ENCODE measurements at regions not wholly inside any gene's neighbourhood (a gene's known extent, or its start where the extent isn't known, plus 50 kb on each side); places are given as distances from the start of the nearest gene placed in this dataset.

- Histone ChIP-seq H3K4me3 (no peak overlapping the region), H4K20me1 (ENCODE audit: insufficient read depth, poor library complexity, severe bottlenecking) (no peaks in the 10 kb centered on the region), H3K4me1 (ENCODE audit: insufficient read depth) (no peaks in the 10 kb centered on the region), H3K9me2 (replicated peaks; ENCODE audit: insufficient read depth) (no peaks in the 10 kb centered on the region), H3K79me2 (no peaks in the 10 kb centered on the region), H2AFZ (no peak overlapping the region), H3K4me2 (no peak overlapping the region), H3K27ac (no peak overlapping the region), H3K36me3 (replicated peaks; ENCODE audit: insufficient read depth, low read depth) (no peaks in the 10 kb centered on the region), H3K9me3 (ENCODE audit: low read depth) (no peaks in the 10 kb centered on the region), H3K27me3 (peaks cover 5% of the 10 kb centered on the region)
- no peak for DNase-seq (ENCODE audit: low spot score)
- no peak for TF ChIP-seq EZH2 (IDR thresholded peaks at IDR 0.05; ENCODE audit: borderline replicate concordance)
- TF ChIP-seq EZH2phosphoT487 (IDR thresholded peaks at IDR 0.05; ENCODE audit: low read depth, severe bottlenecking, unreplicated experiment), result no peak
- TF ChIP-seq, protein P1, sequence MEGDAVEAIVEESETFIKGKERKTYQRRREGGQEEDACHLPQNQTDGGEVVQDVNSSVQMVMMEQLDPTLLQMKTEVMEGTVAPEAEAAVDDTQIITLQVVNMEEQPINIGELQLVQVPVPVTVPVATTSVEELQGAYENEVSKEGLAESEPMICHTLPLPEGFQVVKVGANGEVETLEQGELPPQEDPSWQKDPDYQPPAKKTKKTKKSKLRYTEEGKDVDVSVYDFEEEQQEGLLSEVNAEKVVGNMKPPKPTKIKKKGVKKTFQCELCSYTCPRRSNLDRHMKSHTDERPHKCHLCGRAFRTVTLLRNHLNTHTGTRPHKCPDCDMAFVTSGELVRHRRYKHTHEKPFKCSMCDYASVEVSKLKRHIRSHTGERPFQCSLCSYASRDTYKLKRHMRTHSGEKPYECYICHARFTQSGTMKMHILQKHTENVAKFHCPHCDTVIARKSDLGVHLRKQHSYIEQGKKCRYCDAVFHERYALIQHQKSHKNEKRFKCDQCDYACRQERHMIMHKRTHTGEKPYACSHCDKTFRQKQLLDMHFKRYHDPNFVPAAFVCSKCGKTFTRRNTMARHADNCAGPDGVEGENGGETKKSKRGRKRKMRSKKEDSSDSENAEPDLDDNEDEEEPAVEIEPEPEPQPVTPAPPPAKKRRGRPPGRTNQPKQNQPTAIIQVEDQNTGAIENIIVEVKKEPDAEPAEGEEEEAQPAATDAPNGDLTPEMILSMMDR (IDR thresholded peaks at IDR 0.05; ENCODE audit: poor library complexity), result no peak
- 83% methylated on average over 1 of the region's 1 CpG for whole genome bisulfite sequencing (ENCODE audit: low lambda C conversion rate, missing lambda C conversion rate)
These were observed 433.9 kb upstream of the DAB1 start for GRCh38 chr1:57857809-57858208.

- Histone ChIP-seq H3K9me2 (replicated peaks; ENCODE audit: insufficient read depth) (no peaks in the 10 kb centered on the region), H3K4me1 (ENCODE audit: insufficient read depth) (peaks cover 4% of the 10 kb centered on the region), H3K27ac (no peak overlapping the region), H2AFZ (no peak overlapping the region), H3K27me3 (no peaks in the 10 kb centered on the region), H3K4me2 (no peak overlapping the region), H3K79me2 (no peaks in the 10 kb centered on the region), H3K4me3 (no peak overlapping the region), H3K36me3 (replicated peaks; ENCODE audit: insufficient read depth, low read depth) (no peaks in the 10 kb centered on the region), H4K20me1 (ENCODE audit: insufficient read depth, poor library complexity, severe bottlenecking) (no peaks in the 10 kb centered on the region), H3K9me3 (ENCODE audit: low read depth) (no peaks in the 10 kb centered on the region)
- TF ChIP-seq EZH2 (IDR thresholded peaks at IDR 0.05; ENCODE audit: borderline replicate concordance), result no peak
- no peak for TF ChIP-seq EZH2phosphoT487 (IDR thresholded peaks at IDR 0.05; ENCODE audit: low read depth, severe bottlenecking, unreplicated experiment)
- TF ChIP-seq, protein P1 (IDR thresholded peaks at IDR 0.05; ENCODE audit: poor library complexity), result no peak
- WGBS (ENCODE audit: low lambda C conversion rate, missing lambda C conversion rate), result 53% methylated on average over 3 of the region's 3 CpGs
- DNase-seq (ENCODE audit: low spot score), result peak; percentile 11
These were observed 430.6 kb upstream of the DAB1 start for GRCh38 chr1:57854436-57854835.

DNA sequence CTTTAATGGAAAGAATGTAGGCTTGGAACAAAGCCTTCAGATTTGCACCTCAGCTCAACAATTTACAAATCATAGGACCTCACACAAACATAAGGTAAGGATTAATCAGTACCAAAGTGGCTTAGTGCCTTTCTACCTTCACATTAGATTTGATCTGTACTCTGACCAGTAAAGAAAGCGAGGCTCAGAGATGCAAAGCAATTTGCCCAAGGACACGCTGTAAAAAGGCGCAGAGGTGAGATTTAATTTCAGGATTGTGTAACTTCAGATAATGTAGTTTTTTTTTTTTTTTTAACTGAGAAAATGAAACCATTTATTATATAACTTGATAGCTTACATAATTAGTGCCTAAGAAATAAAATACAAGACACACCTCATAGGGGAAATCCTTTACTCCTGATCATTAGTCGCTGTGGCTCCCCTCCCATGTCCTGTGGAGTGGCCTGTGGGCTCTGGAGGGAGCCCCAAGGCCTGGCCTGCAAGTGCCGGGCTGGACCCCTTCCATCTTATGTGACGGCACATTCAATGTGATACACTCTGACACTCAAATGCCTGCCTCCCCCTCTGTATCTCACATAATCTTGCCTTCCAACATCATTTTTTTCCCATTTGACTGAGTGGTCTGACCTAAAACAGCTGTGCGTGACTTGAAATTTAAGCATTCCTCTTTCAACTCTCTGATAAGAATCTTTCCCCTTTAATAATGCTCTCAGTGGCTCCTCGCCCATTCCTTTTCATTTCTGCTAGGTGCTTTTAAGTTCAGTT, 426.5 kb upstream of the DAB1 start:
- Histone ChIP-seq H3K4me3 (no peak overlapping the region), H3K9me3 (ENCODE audit: low read depth) (no peaks in the 10 kb centered on the region), H2AFZ (no peak overlapping the region), H3K9me2 (replicated peaks; ENCODE audit: insufficient read depth) (no peaks in the 10 kb centered on the region), H3K27ac (no peak overlapping the region), H3K79me2 (no peaks in the 10 kb centered on the region), H3K36me3 (replicated peaks; ENCODE audit: insufficient read depth, low read depth) (no peaks in the 10 kb centered on the region), H4K20me1 (ENCODE audit: insufficient read depth, poor library complexity, severe bottlenecking) (no peaks in the 10 kb centered on the region), H3K4me1 (ENCODE audit: insufficient read depth) (peaks cover 4% of the 10 kb centered on the region), H3K4me2 (no peak overlapping the region), H3K27me3 (no peaks in the 10 kb centered on the region)
- DNase-seq (ENCODE audit: low spot score), result no peak
- WGBS (ENCODE audit: low lambda C conversion rate, missing lambda C conversion rate), result 77% methylated on average over 8 of the region's 8 CpGs
- TF ChIP-seq, protein P1 (IDR thresholded peaks at IDR 0.05; ENCODE audit: poor library complexity), result no peak
- TF ChIP-seq EZH2 (IDR thresholded peaks at IDR 0.05; ENCODE audit: borderline replicate concordance), result no peak
- no peak for TF ChIP-seq EZH2phosphoT487 (IDR thresholded peaks at IDR 0.05; ENCODE audit: low read depth, severe bottlenecking, unreplicated experiment)
